GM13976 (cell line): ENCODE measurements at regions not wholly inside any gene's neighbourhood (a gene's known extent, or its start where the extent isn't known, plus 50 kb on each side); places are given as distances from the start of the nearest gene placed in this dataset.

Source experiments
- DNase-seq: peaks from one replicate; pipeline ENCODE4 v3.0.0; 2012; ENCODE audit warnings: low spot score
- CTCF ChIP-seq: IDR thresholded peaks from 2 replicates; pipeline ENCODE4 v1.5.1; 2012; ENCODE audit warnings: borderline replicate concordance, mild to moderate bottlenecking; ENCODE audit not compliant: insufficient read depth; ENCODE audit errors: extremely low read depth, missing control alignments, control extremely low read depth
- in situ Hi-C: fragments of 300-500 bp; cut with MboI; formaldehyde crosslinking; loops from one replicate; pipeline ENCODE4 v1.12.0; 2022; ENCODE audit warnings: low sequenced_read_pairs, mixed read lengths, inconsistent platforms; ENCODE audit not compliant: unreplicated experiment

GRCh38 chr11:91374794-91375193, 849.8 kb upstream of the FAT3 start:
- in situ Hi-C loops: no loop called here
- TF ChIP-seq CTCF: no peak
- DNase-seq: no peak

GRCh38 chr11:91373497-91373896, 851.1 kb upstream of the FAT3 start:
- TF ChIP-seq CTCF: no peak
- in situ Hi-C loops: no loop called here
- DNase-seq: no peak

GRCh38 chr11:91366816-91367215, 857.8 kb upstream of the FAT3 start:
- no peak for TF ChIP-seq CTCF
- in situ Hi-C loops: no loop called here
- no peak for DNase-seq

DNA sequence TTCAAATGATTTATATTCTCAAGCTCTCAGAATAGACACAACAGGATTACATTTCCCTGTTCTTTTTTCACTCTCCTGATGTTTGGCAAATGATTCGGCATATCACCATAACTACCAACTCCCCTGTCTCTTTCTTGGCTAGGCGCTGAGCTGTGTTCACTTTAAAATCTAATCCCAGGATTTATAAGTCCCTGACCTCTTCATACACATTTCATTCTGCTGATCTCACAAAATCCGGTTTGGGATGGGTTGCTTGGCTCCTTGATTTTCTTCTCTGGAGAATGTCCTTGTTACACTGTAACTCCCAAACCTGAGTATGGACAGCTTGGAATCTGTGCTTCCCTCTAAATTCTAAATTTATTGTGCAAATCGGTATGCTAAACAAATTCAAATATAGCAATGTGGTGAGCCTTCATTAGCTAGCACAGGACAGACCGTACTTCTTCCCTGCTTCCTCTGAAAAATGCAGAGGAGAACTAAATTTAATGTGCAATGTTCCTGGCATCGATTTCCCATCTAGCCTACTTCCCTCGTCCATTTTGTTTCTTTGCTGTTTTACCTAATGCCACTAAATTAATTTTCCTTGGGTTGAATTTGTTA, 858.5 kb upstream of the FAT3 start:
- no peak for DNase-seq
- TF ChIP-seq CTCF: no peak
- in situ Hi-C loops: no loop called here

DNA sequence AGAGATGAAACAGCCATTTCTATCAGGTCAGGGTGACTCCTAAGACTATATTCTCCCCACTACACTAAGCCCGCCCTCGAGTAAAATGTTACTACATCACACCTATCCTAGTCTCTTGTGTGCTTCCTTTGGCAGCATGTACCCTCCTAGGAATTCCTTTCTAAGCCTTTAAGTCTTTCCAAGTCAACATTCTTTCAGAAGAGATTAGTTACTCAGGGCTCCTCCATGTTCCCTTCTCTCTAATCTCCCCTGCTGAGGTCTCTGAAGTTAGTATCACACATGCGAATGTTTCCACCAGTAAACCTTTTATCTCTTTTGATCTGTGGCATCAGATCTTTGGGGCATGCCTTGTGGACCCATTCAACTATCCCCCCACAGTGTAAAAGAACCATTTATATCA, 873.7 kb upstream of the FAT3 start:
- no peak for TF ChIP-seq CTCF
- in situ Hi-C loops: no loop called here
- no peak for DNase-seq

GRCh38 chr11:91326751-91327150, 897.9 kb upstream of the FAT3 start:
- no peak for TF ChIP-seq CTCF
- no peak for DNase-seq
- in situ Hi-C loops: no loop called here

- TF ChIP-seq CTCF: no peak
- DNase-seq: no peak
- in situ Hi-C loops: no loop called here
These were observed 898.3 kb upstream of the FAT3 start for GRCh38 chr11:91326280-91326679.
